HG03378 (cell line): ENCODE measurements at regions not wholly inside any gene's neighbourhood (a gene's known extent, or its start where the extent isn't known, plus 50 kb on each side); places are given as distances from the start of the nearest gene placed in this dataset.

Experiments
- ATAC-seq: cut with Tn5 transposase; IDR thresholded peaks from one replicate; pipeline ENCODE4 v1.9.1; 2021; ENCODE audit warnings: mild to moderate bottlenecking, moderate library complexity; ENCODE audit not compliant: unreplicated experiment

GRCh38 chr4:188534297-188534696, 395.1 kb downstream of the TRIML1 start:
- ATAC-seq = no peak

- ATAC-seq = no peak
Observed at GRCh38 chr4:188534917-188535316, 395.7 kb downstream of the TRIML1 start.

GRCh38 chr4:188536826-188537225, 397.6 kb downstream of the TRIML1 start:
- no peak for ATAC-seq

GRCh38 chr4:188550296-188550695, 411.1 kb downstream of the TRIML1 start:
- no peak for ATAC-seq

- no peak for ATAC-seq
Observed at GRCh38 chr4:188551156-188551555, 411.9 kb downstream of the TRIML1 start.

GRCh38 chr4:188552741-188553275, 413.6 kb downstream of the TRIML1 start:
- ATAC-seq = no peak

- ATAC-seq = no peak
Observed at GRCh38 chr4:188554413-188554812, 415.2 kb downstream of the TRIML1 start.

- ATAC-seq = no peak
Observed at GRCh38 chr4:188573104-188573503, 433.9 kb downstream of the TRIML1 start.

GRCh38 chr4:188578657-188579056, 439.4 kb downstream of the TRIML1 start:
- ATAC-seq = no peak

GRCh38 chr4:188596021-188596420, 456.8 kb downstream of the TRIML1 start:
- ATAC-seq = no peak

- ATAC-seq = no peak
Observed at GRCh38 chr4:188603646-188604045, 464.4 kb downstream of the TRIML1 start.

GRCh38 chr4:188606635-188607034, 467.4 kb downstream of the TRIML1 start:
- no peak for ATAC-seq

GRCh38 chr4:188611143-188611542, 471.9 kb downstream of the TRIML1 start:
- ATAC-seq = no peak

GRCh38 chr4:188612659-188613058, 473.4 kb downstream of the TRIML1 start:
- ATAC-seq = no peak

GRCh38 chr4:188613976-188614375, 474.7 kb downstream of the TRIML1 start:
- no peak for ATAC-seq

- ATAC-seq = no peak
Observed at GRCh38 chr4:188619456-188620149, 480.4 kb downstream of the TRIML1 start.

- no peak for ATAC-seq
Observed at GRCh38 chr4:188620608-188621007, 481.4 kb downstream of the TRIML1 start.

- ATAC-seq = no peak
Observed at GRCh38 chr4:188623314-188623854, 484.1 kb downstream of the TRIML1 start.

- ATAC-seq = no peak
Observed at GRCh38 chr4:188624370-188624769, 485.1 kb downstream of the TRIML1 start.

GRCh38 chr4:188627892-188628291, 488.7 kb downstream of the TRIML1 start:
- ATAC-seq = no peak

- ATAC-seq = no peak
Observed at GRCh38 chr4:188639479-188640100, 500.3 kb downstream of the TRIML1 start.

- no peak for ATAC-seq
Observed at GRCh38 chr4:188647820-188648370, 508.7 kb downstream of the TRIML1 start.
